ENCODE measurements at regions not wholly inside any gene's neighbourhood (a gene's known extent, or its start where the extent isn't known, plus 50 kb on each side); places are given as distances from the start of the nearest gene placed in this dataset.

DNA sequence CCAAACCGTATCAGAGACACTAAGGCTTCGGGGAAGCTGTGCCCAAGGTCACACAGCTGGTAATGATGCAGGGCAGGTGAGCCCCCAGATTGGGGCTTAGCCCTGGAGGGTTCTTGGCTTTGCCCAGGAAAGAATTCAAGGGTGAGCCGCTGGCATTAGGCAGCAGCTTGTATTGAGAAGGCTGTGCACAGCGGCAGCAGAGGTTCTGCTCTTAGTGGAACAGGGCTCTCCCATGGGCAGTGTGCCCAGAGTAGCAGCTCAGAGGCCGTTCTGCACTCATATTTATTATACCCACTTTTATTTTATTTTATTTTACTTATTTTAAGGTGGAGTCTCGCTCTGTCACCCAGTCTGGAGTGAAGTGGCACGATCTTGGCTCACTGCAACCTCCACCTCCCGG, 85.8 kb upstream of the IER5L start:
- Histone ChIP-seq H3K4me1 (peaks cover 0 to 4% (median 4%) of the 10 kb centered on the region in 4 donors), H3K27ac (no peak overlapping the region), H3K36me3 (no peaks in the 10 kb centered on the region), H3K9me3 (no peaks in the 10 kb centered on the region), H3K4me3 (no peak overlapping the region), H3K27me3 (peaks cover 0 to 11% (median 0%) of the 10 kb centered on the region in 3 donors)
- intact Hi-C loops (cut with DNase I): no loop called here
- DNase-seq: no peak
- TF ChIP-seq POLR2A (IDR thresholded peaks at IDR 0.05) (no peak), POLR2AphosphoS5 (IDR thresholded peaks at IDR 0.05) (no peak), EP300 (IDR thresholded peaks at IDR 0.05) (no peak)
- TF ChIP-seq, protein P1, sequence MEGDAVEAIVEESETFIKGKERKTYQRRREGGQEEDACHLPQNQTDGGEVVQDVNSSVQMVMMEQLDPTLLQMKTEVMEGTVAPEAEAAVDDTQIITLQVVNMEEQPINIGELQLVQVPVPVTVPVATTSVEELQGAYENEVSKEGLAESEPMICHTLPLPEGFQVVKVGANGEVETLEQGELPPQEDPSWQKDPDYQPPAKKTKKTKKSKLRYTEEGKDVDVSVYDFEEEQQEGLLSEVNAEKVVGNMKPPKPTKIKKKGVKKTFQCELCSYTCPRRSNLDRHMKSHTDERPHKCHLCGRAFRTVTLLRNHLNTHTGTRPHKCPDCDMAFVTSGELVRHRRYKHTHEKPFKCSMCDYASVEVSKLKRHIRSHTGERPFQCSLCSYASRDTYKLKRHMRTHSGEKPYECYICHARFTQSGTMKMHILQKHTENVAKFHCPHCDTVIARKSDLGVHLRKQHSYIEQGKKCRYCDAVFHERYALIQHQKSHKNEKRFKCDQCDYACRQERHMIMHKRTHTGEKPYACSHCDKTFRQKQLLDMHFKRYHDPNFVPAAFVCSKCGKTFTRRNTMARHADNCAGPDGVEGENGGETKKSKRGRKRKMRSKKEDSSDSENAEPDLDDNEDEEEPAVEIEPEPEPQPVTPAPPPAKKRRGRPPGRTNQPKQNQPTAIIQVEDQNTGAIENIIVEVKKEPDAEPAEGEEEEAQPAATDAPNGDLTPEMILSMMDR (IDR thresholded peaks at IDR 0.05): no peak
- 62 to 83% methylated on average over 8 of the region's 8 CpGs for WGBS, 2 donors

DNA sequence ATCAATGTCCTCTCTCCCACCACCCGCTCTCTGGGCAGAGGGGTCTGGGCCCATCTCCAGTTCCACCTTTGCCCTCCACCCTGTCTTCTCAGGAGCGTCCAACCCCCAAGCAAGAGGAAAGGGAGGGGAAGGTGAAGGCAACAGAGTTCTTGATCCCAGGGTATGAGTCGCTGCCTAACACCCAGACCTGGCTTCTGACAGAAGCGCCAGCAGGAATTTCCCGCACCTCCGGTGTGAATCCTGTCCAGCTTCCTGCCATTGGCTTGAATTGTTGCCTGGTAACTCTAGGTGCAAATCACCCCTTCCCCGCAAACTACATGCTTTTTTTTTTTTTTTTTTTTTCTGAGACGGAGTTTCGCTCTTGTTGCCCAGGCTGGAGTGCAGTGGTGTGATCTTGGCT, 84.2 kb upstream of the IER5L start:
- intact Hi-C loops (cut with DNase I): no loop called here
- no peaks in the 10 kb centered on the region for H3K9me3 ChIP-seq
- H3K4me3 ChIP-seq: no peak overlapping the region
- peaks cover 0 to 16% (median 14%) of the 10 kb centered on the region in 4 donors for H3K4me1 ChIP-seq
- TF ChIP-seq POLR2AphosphoS5 (IDR thresholded peaks at IDR 0.05) (no peak), EP300 (IDR thresholded peaks at IDR 0.05) (no peak), POLR2A (IDR thresholded peaks at IDR 0.05) (no peak)
- TF ChIP-seq, protein P1 (IDR thresholded peaks at IDR 0.05): no peak
- H3K27ac ChIP-seq: peak overlapping the region in 3 of 4 donors; percentile 34 to 70 (median 48)
- peaks cover 0 to 14% (median 0%) of the 10 kb centered on the region in 3 donors for H3K27me3 ChIP-seq
- no peak for DNase-seq
- no peaks in the 10 kb centered on the region for H3K36me3 ChIP-seq
- WGBS, 2 donors: 86 to 87% methylated on average over 9 of the region's 9 CpGs

DNA sequence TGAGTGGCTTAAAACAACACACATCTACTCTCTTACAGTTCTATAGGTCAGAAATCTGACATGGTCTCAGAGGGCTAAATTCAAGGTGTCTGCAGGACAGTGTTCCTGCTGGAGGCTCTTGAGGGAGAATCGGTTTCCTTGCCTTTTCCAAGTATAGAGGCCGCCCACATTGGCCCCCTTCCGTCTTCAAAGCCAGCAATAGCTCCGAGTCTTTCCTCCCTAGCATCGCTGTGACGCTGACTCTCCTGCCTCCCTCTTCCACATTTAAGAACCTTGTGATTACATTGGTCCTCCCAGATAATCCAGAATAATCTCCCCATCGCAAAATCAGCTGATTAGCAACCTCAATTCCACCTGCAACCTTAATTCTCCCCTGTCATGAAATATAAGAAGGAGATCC, 81.3 kb upstream of the IER5L start:
- no peak for DNase-seq
- 69 to 75% methylated on average over 7 of the region's 7 CpGs for WGBS, 2 donors
- H3K36me3 ChIP-seq: no peaks in the 10 kb centered on the region
- H3K27me3 ChIP-seq: peaks cover 0 to 14% (median 0%) of the 10 kb centered on the region in 3 donors
- no peaks in the 10 kb centered on the region for H3K9me3 ChIP-seq
- intact Hi-C loops (cut with DNase I): loop anchor here (5.0 to 10.0 kb wide), 2 partner anchors 55 to 82 kb away; partner anchors contain the start of gene IER5L
- peaks cover 0 to 18% (median 16%) of the 10 kb centered on the region in 4 donors for H3K4me1 ChIP-seq
- H3K27ac ChIP-seq: no peak overlapping the region
- H3K4me3 ChIP-seq: no peak overlapping the region
- no peak for TF ChIP-seq POLR2AphosphoS5 (IDR thresholded peaks at IDR 0.05)
- no peak for TF ChIP-seq EP300 (IDR thresholded peaks at IDR 0.05)
- no peak for TF ChIP-seq POLR2A (IDR thresholded peaks at IDR 0.05)
- TF ChIP-seq, protein P1 (IDR thresholded peaks at IDR 0.05): no peak

DNA sequence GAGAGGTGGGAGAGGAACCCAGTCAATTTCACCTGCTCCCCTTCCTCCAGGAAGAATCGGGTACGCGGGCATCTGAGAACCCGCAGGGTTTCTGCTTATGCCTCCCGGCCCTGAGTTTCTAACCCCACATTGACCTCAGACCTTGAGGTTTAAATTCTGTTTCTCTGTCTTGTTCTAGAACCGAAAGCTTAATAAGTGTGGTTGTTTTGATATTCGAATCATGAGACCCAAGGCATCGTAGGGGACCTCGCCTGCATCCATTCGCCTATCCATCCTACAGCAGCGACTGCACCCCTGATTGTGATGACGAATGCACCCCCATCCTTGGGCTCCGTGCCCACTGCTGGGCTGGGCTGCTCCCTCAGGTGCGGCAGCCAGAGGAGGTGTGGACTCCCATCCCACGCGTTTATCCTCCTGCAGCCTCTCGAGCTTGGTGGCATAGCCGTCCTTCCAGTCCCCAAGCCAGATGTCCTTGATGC, 80.8 kb upstream of the IER5L start:
- H3K36me3 ChIP-seq: no peaks in the 10 kb centered on the region
- no peaks in the 10 kb centered on the region for H3K9me3 ChIP-seq
- 6 to 19% methylated on average over 18 of the region's 18 CpGs for WGBS, 2 donors
- peaks cover 0 to 14% (median 0%) of the 10 kb centered on the region in 3 donors for H3K27me3 ChIP-seq
- peaks cover 0 to 23% (median 21%) of the 10 kb centered on the region in 4 donors for H3K4me1 ChIP-seq
- no peak overlapping the region for H3K27ac ChIP-seq
- H3K4me3 ChIP-seq: peak overlapping the region in 3 of 4 donors; percentile 22 to 33 (median 28)
- intact Hi-C loops (cut with DNase I): loop anchor here (5.0 to 10.0 kb wide), 2 partner anchors 54 to 82 kb away; partner anchors contain the start of gene IER5L
- no peak for DNase-seq
- TF ChIP-seq POLR2A (IDR thresholded peaks at IDR 0.05) (no peak), POLR2AphosphoS5 (IDR thresholded peaks at IDR 0.05) (no peak), EP300 (IDR thresholded peaks at IDR 0.05) (no peak)
- TF ChIP-seq, protein P1 (IDR thresholded peaks at IDR 0.05): no peak
